ENCODE measurements at regions not wholly inside any gene's neighbourhood (a gene's known extent, or its start where the extent isn't known, plus 50 kb on each side); places are given as distances from the start of the nearest gene placed in this dataset.

GRCh38 chr13:91053318-91054065 is 294.0 kb upstream of the MIR17HG start:
- TF ChIP-seq ESRRA (IDR thresholded peaks at IDR 0.05; ENCODE audit: borderline replicate concordance, low read length) (no peak), NR3C1 (IDR thresholded peaks at IDR 0.05) (no peak), CHD4 (IDR thresholded peaks at IDR 0.05; ENCODE audit: borderline replicate concordance) (no peak), TP53 (CRISPR knock-in tag; IDR thresholded peaks at IDR 0.05) (no peak), POLR2A (IDR thresholded peaks at IDR 0.05; ENCODE audit: low read length) (no peak), CBX2 (IDR thresholded peaks at IDR 0.05; ENCODE audit: borderline replicate concordance, low read depth) (no peak), SREBF2 (IDR thresholded peaks at IDR 0.05) (no peak), RAD21 (conservative IDR thresholded peaks at IDR 0.05 in 1 of 2, IDR thresholded peaks at IDR 0.05 in 1 of 2) (no peak), RFX5 (IDR thresholded peaks at IDR 0.05) (no peak), PBX3 (IDR thresholded peaks at IDR 0.05) (no peak)
- TF ChIP-seq, protein P1, sequence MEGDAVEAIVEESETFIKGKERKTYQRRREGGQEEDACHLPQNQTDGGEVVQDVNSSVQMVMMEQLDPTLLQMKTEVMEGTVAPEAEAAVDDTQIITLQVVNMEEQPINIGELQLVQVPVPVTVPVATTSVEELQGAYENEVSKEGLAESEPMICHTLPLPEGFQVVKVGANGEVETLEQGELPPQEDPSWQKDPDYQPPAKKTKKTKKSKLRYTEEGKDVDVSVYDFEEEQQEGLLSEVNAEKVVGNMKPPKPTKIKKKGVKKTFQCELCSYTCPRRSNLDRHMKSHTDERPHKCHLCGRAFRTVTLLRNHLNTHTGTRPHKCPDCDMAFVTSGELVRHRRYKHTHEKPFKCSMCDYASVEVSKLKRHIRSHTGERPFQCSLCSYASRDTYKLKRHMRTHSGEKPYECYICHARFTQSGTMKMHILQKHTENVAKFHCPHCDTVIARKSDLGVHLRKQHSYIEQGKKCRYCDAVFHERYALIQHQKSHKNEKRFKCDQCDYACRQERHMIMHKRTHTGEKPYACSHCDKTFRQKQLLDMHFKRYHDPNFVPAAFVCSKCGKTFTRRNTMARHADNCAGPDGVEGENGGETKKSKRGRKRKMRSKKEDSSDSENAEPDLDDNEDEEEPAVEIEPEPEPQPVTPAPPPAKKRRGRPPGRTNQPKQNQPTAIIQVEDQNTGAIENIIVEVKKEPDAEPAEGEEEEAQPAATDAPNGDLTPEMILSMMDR (IDR thresholded peaks at IDR 0.05): no peak
